DMS53 (cell line): ENCODE measurements at regions not wholly inside any gene's neighbourhood (a gene's known extent, or its start where the extent isn't known, plus 50 kb on each side); places are given as distances from the start of the nearest gene placed in this dataset.
A peak's percentile ranks its signal among the peaks of the same experiment; 100 is the strongest.
"Not testable (repeated sequence)": the region's sequence is repeated elsewhere in the genome, so short reads cannot be mapped to it uniquely, and the experiment has no call there.

Source experiments
- DNase-seq: peaks from one replicate; lab custom pipeline; 2025; lab: John Stamatoyannopoulos, UW

- no peak for DNase-seq
Measured at GRCh38 chr3:69688400-69688799, 50.9 kb upstream of the MITF start.

- DNase-seq, result no peak
Measured at GRCh38 chr3:69687641-69688040, 51.6 kb upstream of the MITF start.

- no peak for DNase-seq
Measured at GRCh38 chr3:69686056-69686455, 53.2 kb upstream of the MITF start.

- no peak for DNase-seq
Measured at GRCh38 chr3:69684309-69684961, 54.8 kb upstream of the MITF start.

GRCh38 chr3:69683082-69683806, 56.0 kb upstream of the MITF start:
- DNase-seq, result peak; percentile 10

- DNase-seq, result not testable (repeated sequence)
Measured at GRCh38 chr3:69677456-69677855, 61.8 kb upstream of the MITF start.

- no peak for DNase-seq
Measured at GRCh38 chr3:69675786-69676530, 63.3 kb upstream of the MITF start.

- no peak for DNase-seq
Measured at GRCh38 chr3:69674752-69675151, 64.5 kb upstream of the MITF start.

GRCh38 chr3:69671082-69671952, 67.9 kb upstream of the MITF start:
- peak; percentile 39 for DNase-seq

- no peak for DNase-seq
Measured at GRCh38 chr3:69669070-69669469, 70.2 kb upstream of the MITF start.

GRCh38 chr3:69665026-69665737, 74.1 kb upstream of the MITF start:
- peak; percentile 85 for DNase-seq

GRCh38 chr3:69660631-69661030, 78.6 kb upstream of the MITF start:
- DNase-seq, result no peak

- DNase-seq, result no peak
Measured at GRCh38 chr3:69659180-69659910, 79.9 kb upstream of the MITF start.

GRCh38 chr3:69658514-69659140, 80.6 kb upstream of the MITF start:
- no peak for DNase-seq

GRCh38 chr3:69657030-69657429, 82.2 kb upstream of the MITF start:
- not testable (repeated sequence) for DNase-seq

GRCh38 chr3:69651765-69652164, 87.5 kb upstream of the MITF start:
- DNase-seq, result no peak

- no peak for DNase-seq
Measured at GRCh38 chr3:69650066-69650419, 89.2 kb upstream of the MITF start.

- peak; percentile 75 for DNase-seq
Measured at GRCh38 chr3:69649120-69650065, 89.9 kb upstream of the MITF start.

GRCh38 chr3:69648126-69648525, 91.1 kb upstream of the MITF start:
- no peak for DNase-seq
